ENCODE measurements at regions not wholly inside any gene's neighbourhood (a gene's known extent, or its start where the extent isn't known, plus 50 kb on each side); places are given as distances from the start of the nearest gene placed in this dataset.
A peak's percentile ranks its signal among the peaks of the same experiment; 100 is the strongest.

DNA sequence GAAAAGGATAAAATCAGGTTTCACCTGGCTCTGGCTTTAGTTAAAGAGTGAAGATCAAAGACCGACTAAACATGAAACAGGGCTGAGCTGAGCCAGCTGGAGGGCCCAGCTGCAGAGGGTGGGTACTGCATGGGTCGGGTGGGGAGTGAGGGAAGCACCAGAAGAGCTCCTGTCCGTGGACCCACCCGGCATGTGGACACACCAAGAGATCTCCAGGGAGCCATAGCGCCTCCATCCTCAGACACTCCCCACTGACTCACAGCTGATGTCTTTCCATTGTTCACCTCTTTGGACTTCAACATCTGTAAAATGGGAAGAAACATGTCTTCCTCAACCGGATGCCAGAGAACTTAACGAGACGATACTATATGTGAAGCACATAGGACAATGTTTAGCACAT, 178.3 kb upstream of the KLHL29 start:
- in situ Hi-C loops (cut with HindIII; ENCODE audit: low pct_unique_long_range_greater_than_20kb, low sequenced_read_pairs) = no loop called here
- no peak for DNase-seq (ENCODE audit: low read depth in 1 of 2, low spot score in 1 of 2)
- TF ChIP-seq JUND (IDR thresholded peaks at IDR 0.05; ENCODE audit: low read depth) = no peak

DNA sequence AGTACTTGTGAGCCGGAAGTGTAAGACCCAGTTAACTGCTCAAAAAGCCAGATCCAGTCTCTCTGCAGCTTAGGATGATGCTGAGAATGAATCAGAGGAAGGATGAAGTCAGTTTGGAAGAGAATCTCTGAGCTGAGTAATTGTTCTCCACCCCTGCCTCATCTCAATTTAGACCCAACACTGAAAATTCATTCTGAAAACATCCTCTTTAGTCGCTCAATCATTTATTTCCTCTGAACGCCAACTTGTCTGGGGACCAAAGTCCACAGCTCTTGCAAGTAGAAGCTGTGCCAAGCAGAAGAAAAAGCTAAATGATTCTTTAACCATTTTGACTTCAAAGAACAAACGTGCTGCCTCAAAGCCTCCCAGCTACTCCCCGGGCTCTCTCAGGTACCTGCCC, 177.1 kb upstream of the KLHL29 start:
- DNase-seq (ENCODE audit: low read depth in 1 of 2, low spot score in 1 of 2) = no peak
- in situ Hi-C loops (cut with HindIII; ENCODE audit: low pct_unique_long_range_greater_than_20kb, low sequenced_read_pairs) = no loop called here
- TF ChIP-seq JUND (IDR thresholded peaks at IDR 0.05; ENCODE audit: low read depth) = no peak

- no peak for TF ChIP-seq JUND (IDR thresholded peaks at IDR 0.05; ENCODE audit: low read depth)
- in situ Hi-C loops (cut with HindIII; ENCODE audit: low pct_unique_long_range_greater_than_20kb, low sequenced_read_pairs) = no loop called here
These were observed 176.6 kb upstream of the KLHL29 start for GRCh38 chr2:23208339-23208738.

GRCh38 chr2:23209059-23209458, 175.9 kb upstream of the KLHL29 start:
- no peak for DNase-seq (ENCODE audit: low read depth in 1 of 2, low spot score in 1 of 2)
- in situ Hi-C loops (cut with HindIII; ENCODE audit: low pct_unique_long_range_greater_than_20kb, low sequenced_read_pairs) = no loop called here
- TF ChIP-seq JUND (IDR thresholded peaks at IDR 0.05; ENCODE audit: low read depth) = no peak

More at GRCh38 chr2:23208339-23208738, 176.6 kb upstream of the KLHL29 start:
- no peak for DNase-seq (ENCODE audit: low read depth in 1 of 2, low spot score in 1 of 2)

DNA sequence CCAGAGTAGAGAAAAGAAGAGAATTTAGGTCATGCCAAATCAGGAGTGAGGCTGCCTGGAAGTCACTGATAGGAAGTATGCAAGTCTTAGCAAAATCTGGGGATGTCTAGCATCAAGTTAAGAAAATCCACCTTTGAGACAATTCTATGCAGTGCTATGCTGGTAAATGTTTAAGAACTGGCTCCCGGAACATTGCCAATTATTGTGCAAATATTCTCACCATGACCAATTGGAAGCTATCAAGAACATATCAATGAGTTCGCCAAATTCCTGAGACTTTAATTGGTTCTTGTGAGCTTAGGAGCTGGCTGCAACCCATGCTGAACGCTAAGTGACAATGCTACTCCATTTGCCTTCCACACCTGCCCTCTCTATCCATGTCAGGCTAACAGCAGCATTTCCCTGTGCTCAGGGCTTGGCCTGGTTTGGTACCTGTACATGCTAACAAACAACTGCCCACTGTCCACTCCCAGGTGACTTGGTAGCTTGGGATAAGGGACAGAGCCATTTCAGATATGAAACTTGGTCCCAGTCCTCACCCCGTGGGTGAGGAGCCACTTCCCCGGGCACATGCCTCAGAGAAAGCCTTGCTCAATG, 172.9 kb upstream of the KLHL29 start:
- in situ Hi-C loops (cut with HindIII; ENCODE audit: low pct_unique_long_range_greater_than_20kb, low sequenced_read_pairs) = no loop called here

DNA sequence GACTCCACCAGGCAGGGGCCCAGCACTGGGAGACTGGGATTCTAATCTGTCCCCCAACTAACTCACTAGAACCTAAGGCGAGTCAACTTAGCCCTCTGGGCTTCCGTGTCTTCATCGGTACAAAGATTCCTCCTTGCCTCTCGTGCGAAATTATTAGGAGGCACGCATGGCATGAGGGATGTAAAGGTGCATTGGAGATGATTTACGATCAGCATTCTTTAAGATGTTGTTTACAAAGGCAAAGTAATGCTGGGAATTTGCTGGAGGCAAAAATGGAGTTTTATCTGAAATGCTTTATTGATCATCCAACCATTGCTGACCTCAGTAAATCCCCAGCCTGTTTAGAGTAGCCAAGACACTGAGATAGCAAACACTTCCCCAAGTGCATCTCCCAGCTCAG, 171.8 kb upstream of the KLHL29 start:
- peak in 1 of 2 experiments; percentile 51 for DNase-seq (ENCODE audit: low read depth in 1 of 2, low spot score in 1 of 2)
- TF ChIP-seq JUND (IDR thresholded peaks at IDR 0.05; ENCODE audit: low read depth) = no peak
- in situ Hi-C loops (cut with HindIII; ENCODE audit: low pct_unique_long_range_greater_than_20kb, low sequenced_read_pairs) = no loop called here

More for the DNA sequence above, 172.9 kb upstream of the KLHL29 start:
- no peak for DNase-seq (ENCODE audit: low read depth in 1 of 2, low spot score in 1 of 2)
- no peak for TF ChIP-seq JUND (IDR thresholded peaks at IDR 0.05; ENCODE audit: low read depth)

GRCh38 chr2:23215016-23215415, 170.0 kb upstream of the KLHL29 start:
- DNase-seq (ENCODE audit: low read depth in 1 of 2, low spot score in 1 of 2) = no peak
- no peak for TF ChIP-seq JUND (IDR thresholded peaks at IDR 0.05; ENCODE audit: low read depth)
- in situ Hi-C loops (cut with HindIII; ENCODE audit: low pct_unique_long_range_greater_than_20kb, low sequenced_read_pairs) = no loop called here

GRCh38 chr2:23219666-23220065, 165.3 kb upstream of the KLHL29 start:
- TF ChIP-seq JUND (IDR thresholded peaks at IDR 0.05; ENCODE audit: low read depth) = no peak
- in situ Hi-C loops (cut with HindIII; ENCODE audit: low pct_unique_long_range_greater_than_20kb, low sequenced_read_pairs) = no loop called here
- DNase-seq (ENCODE audit: low read depth in 1 of 2, low spot score in 1 of 2) = no peak

DNA sequence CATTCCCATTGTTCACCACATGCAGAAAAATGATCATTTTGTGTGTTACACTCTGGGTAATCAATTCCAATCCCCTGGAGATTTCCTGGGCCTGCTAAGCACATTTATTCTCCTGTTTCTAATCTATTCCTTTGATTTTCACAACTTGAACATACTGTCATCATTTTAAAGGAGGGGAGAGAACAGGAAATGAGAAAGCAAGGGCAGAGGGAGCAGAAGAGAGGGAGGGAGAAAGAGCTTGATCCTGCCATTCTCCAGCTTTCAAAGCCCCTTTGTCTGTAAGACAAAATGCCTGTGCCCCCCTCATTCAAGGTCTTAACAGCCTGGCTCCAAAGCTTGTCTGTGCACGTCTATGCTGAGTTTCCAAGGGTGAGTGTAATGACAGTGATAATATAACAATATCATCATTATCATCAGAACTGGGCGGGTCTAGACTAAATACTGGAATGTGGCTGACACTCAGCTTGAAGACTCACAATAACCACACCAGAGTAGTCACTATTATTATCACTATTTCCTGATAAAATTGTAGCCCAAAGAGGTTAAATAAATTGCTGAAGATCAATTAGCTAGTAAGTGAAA, 164.4 kb upstream of the KLHL29 start:
- DNase-seq (ENCODE audit: low read depth in 1 of 2, low spot score in 1 of 2) = no peak
- in situ Hi-C loops (cut with HindIII; ENCODE audit: low pct_unique_long_range_greater_than_20kb, low sequenced_read_pairs) = no loop called here
- TF ChIP-seq JUND (IDR thresholded peaks at IDR 0.05; ENCODE audit: low read depth) = no peak

GRCh38 chr2:23221236-23221635, 163.7 kb upstream of the KLHL29 start:
- in situ Hi-C loops (cut with HindIII; ENCODE audit: low pct_unique_long_range_greater_than_20kb, low sequenced_read_pairs) = no loop called here
- TF ChIP-seq JUND (IDR thresholded peaks at IDR 0.05; ENCODE audit: low read depth) = no peak
- no peak for DNase-seq (ENCODE audit: low read depth in 1 of 2, low spot score in 1 of 2)

DNA sequence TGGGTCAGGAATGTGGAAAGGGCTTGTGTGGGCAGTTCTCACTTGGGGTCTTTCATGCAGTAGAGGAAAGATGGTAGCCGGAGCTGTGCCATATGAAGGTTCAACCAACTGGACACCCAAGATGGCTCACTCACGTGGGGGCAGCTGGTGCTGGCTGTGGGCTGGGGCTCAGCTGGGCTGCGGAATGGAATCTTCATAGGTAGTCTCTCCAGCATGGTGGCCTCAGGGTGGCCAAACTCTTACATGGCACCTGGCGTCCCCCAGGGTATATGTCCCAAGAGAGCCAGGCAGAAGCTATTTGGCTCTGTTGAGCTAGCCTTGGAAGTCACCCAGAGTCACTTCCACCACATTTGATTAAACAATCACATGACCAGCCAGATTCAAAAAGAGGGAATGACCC, 163.1 kb upstream of the KLHL29 start:
- no peak for TF ChIP-seq JUND (IDR thresholded peaks at IDR 0.05; ENCODE audit: low read depth)
- no peak for DNase-seq (ENCODE audit: low read depth in 1 of 2, low spot score in 1 of 2)
- in situ Hi-C loops (cut with HindIII; ENCODE audit: low pct_unique_long_range_greater_than_20kb, low sequenced_read_pairs) = no loop called here

DNA sequence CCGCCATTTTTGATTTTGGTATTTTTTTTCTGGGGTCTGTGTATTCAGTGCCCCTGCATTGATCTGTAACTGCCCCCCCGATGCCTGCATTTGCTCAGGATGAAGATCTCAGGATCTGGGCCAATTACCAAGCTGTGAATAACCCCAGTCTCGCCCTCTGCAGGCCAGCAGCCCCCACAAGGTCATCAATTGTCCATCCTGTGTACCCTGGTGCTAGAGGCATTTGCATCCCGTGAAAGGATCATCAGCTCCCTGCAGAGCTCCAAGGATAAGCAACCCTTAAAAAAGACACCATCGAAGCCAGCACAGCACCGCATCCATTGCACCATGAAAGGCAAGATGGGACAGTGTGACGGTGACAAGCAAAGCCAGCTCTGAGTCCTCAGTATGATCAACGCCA, 154.1 kb upstream of the KLHL29 start:
- in situ Hi-C loops (cut with HindIII; ENCODE audit: low pct_unique_long_range_greater_than_20kb, low sequenced_read_pairs) = no loop called here
- TF ChIP-seq JUND (IDR thresholded peaks at IDR 0.05; ENCODE audit: low read depth) = no peak

GRCh38 chr2:23231865-23232264, 153.1 kb upstream of the KLHL29 start:
- in situ Hi-C loops (cut with HindIII; ENCODE audit: low pct_unique_long_range_greater_than_20kb, low sequenced_read_pairs) = no loop called here
- no peak for DNase-seq (ENCODE audit: low read depth in 1 of 2, low spot score in 1 of 2)
- TF ChIP-seq JUND (IDR thresholded peaks at IDR 0.05; ENCODE audit: low read depth) = no peak

More for the DNA sequence above, 154.1 kb upstream of the KLHL29 start:
- no peak for DNase-seq (ENCODE audit: low read depth in 1 of 2, low spot score in 1 of 2)

GRCh38 chr2:23235292-23235691, 149.7 kb upstream of the KLHL29 start:
- TF ChIP-seq JUND (IDR thresholded peaks at IDR 0.05; ENCODE audit: low read depth) = no peak
- no peak for DNase-seq (ENCODE audit: low read depth in 1 of 2, low spot score in 1 of 2)
- in situ Hi-C loops (cut with HindIII; ENCODE audit: low pct_unique_long_range_greater_than_20kb, low sequenced_read_pairs) = no loop called here
